ENCODE measurements at regions not wholly inside any gene's neighbourhood (a gene's known extent, or its start where the extent isn't known, plus 50 kb on each side); places are given as distances from the start of the nearest gene placed in this dataset.

GRCh38 chr12:19058235-19059021 lies 71.1 kb upstream of the PLEKHA5 start:
- TF ChIP-seq, protein P1, sequence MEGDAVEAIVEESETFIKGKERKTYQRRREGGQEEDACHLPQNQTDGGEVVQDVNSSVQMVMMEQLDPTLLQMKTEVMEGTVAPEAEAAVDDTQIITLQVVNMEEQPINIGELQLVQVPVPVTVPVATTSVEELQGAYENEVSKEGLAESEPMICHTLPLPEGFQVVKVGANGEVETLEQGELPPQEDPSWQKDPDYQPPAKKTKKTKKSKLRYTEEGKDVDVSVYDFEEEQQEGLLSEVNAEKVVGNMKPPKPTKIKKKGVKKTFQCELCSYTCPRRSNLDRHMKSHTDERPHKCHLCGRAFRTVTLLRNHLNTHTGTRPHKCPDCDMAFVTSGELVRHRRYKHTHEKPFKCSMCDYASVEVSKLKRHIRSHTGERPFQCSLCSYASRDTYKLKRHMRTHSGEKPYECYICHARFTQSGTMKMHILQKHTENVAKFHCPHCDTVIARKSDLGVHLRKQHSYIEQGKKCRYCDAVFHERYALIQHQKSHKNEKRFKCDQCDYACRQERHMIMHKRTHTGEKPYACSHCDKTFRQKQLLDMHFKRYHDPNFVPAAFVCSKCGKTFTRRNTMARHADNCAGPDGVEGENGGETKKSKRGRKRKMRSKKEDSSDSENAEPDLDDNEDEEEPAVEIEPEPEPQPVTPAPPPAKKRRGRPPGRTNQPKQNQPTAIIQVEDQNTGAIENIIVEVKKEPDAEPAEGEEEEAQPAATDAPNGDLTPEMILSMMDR (IDR thresholded peaks at IDR 0.05; ENCODE audit: insufficient read depth, low read depth, low read length, missing control alignments), result no peak
- H3K4me3 ChIP-seq (ENCODE audit: low read length), result no peak overlapping the region
- no peak for DNase-seq (ENCODE audit: low read depth)

GRCh38 chr12:19064713-19065112 lies 64.8 kb upstream of the PLEKHA5 start:
- TF ChIP-seq, protein P1 (IDR thresholded peaks at IDR 0.05; ENCODE audit: insufficient read depth, low read depth, low read length, missing control alignments), result no peak
- DNase-seq (ENCODE audit: low read depth), result no peak
- no peak overlapping the region for H3K4me3 ChIP-seq (ENCODE audit: low read length)

DNA sequence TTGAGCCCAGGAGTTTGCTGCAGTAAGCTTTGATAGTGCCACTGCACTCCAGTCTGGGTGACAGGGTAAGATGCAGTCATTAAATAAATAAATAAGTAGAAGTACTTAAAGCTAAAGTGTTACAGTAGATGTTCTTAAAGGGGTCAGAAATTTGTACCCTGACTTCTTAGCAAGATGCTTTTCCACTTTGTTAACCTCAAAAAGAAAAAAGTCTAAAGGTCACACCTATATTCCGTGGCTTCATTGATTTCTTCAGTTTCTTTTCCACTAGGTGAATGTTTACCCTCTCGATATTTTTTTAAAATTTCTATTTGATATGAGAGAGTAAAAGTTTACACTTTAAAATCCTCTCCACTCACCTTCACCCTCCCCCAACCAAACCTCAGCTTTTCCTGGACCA lies 64.3 kb upstream of the PLEKHA5 start:
- no peak overlapping the region for H3K4me3 ChIP-seq (ENCODE audit: low read length)
- TF ChIP-seq, protein P1 (IDR thresholded peaks at IDR 0.05; ENCODE audit: insufficient read depth, low read depth, low read length, missing control alignments), result no peak
- DNase-seq (ENCODE audit: low read depth), result no peak

DNA sequence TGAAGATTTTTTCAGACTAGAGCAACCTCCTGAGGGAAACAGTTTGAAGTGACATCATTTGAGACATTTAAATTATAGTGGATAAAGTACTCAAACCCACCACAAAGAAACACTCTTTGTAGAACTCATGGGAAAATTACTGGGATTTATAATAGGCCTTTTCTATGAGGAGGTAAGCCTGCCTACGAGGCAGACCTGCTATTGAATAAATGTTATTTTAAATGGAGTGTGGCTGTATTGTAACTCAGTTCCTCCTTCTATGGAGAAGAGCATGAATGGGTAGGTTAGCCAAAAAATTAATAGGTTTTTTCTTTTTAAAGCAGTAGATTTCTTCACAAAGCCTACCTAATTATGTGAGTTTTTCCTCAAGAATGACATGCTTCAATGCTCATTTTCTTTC lies 63.7 kb upstream of the PLEKHA5 start:
- no peak overlapping the region for H3K4me3 ChIP-seq (ENCODE audit: low read length)
- TF ChIP-seq, protein P1 (IDR thresholded peaks at IDR 0.05; ENCODE audit: insufficient read depth, low read depth, low read length, missing control alignments), result no peak
- DNase-seq (ENCODE audit: low read depth), result no peak

DNA sequence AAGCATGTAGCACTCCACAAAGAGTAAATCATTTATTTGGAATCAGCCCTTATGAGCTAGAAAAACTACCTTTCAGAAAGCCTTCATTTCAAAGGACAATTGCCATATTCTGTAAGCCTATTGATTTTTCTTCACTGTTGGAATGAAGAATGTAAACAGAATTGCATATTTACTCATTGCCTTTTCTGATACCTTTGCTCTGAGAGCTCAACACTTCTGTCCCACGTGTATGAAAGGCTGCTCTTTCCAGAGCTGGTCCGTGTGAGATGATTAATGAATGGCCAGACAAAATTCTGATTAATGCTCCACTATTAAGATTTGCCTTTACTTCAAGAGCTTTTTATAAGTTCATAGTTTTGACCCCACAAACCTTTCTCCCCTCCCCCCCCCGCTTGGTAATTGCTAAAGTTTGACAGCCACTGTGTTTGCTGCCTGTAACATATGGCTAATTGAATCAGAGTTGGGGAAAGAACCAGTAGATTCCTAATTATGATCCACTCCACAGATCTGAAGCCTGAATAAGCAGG lies 63.0 kb upstream of the PLEKHA5 start:
- H3K4me3 ChIP-seq (ENCODE audit: low read length), result no peak overlapping the region

DNA sequence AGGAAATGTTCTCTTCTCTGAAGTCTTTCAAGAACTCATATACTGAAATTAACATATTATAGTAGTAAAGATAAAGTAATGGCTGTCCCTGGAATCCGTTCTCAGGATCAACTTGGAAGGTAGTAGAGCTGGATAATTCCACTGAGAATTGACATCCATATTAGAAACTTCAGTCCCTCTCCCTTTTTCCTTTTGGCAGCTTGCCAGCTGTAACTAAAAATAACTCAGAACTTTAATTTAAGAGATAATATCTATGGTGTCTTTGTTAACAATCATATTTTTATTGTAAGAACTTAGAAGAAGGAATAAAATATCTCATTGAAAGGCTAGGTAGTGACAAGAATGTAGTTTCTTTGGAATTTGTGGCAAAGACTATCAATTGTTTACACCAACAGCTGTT lies 61.4 kb upstream of the PLEKHA5 start:
- DNase-seq (ENCODE audit: low read depth), result no peak
- TF ChIP-seq, protein P1 (IDR thresholded peaks at IDR 0.05; ENCODE audit: insufficient read depth, low read depth, low read length, missing control alignments), result no peak
- no peak overlapping the region for H3K4me3 ChIP-seq (ENCODE audit: low read length)

More for the DNA sequence above, 63.0 kb upstream of the PLEKHA5 start:
- TF ChIP-seq, protein P1 (IDR thresholded peaks at IDR 0.05; ENCODE audit: insufficient read depth, low read depth, low read length, missing control alignments), result no peak
- no peak for DNase-seq (ENCODE audit: low read depth)

GRCh38 chr12:19070341-19070740 lies 59.2 kb upstream of the PLEKHA5 start:
- TF ChIP-seq, protein P1 (IDR thresholded peaks at IDR 0.05; ENCODE audit: insufficient read depth, low read depth, low read length, missing control alignments), result no peak
- H3K4me3 ChIP-seq (ENCODE audit: low read length), result no peak overlapping the region
- no peak for DNase-seq (ENCODE audit: low read depth)
